GM18499 (cell line): ENCODE measurements at regions not wholly inside any gene's neighbourhood (a gene's known extent, or its start where the extent isn't known, plus 50 kb on each side); places are given as distances from the start of the nearest gene placed in this dataset.
"Not testable (repeated sequence)": the region's sequence is repeated elsewhere in the genome, so short reads cannot be mapped to it uniquely, and the experiment has no call there.

Experiments used
- ATAC-seq: cut with Tn5 transposase; IDR thresholded peaks from one replicate; pipeline ENCODE4 v1.9.1; 2021; ENCODE audit warnings: moderate number of reproducible peaks; ENCODE audit not compliant: insufficient read depth, unreplicated experiment

GRCh38 chr21:14009238-14009981, 201.3 kb downstream of the LIPI start:
- ATAC-seq = not testable (repeated sequence)

GRCh38 chr21:14008436-14008835, 202.3 kb downstream of the LIPI start:
- ATAC-seq = not testable (repeated sequence)

- not testable (repeated sequence) for ATAC-seq
Measured at GRCh38 chr21:14008006-14008405, 202.7 kb downstream of the LIPI start.

GRCh38 chr21:14006144-14006543, 204.6 kb downstream of the LIPI start:
- not testable (repeated sequence) for ATAC-seq

- ATAC-seq = not testable (repeated sequence)
Measured at GRCh38 chr21:13986996-13987958, 223.5 kb downstream of the LIPI start.

GRCh38 chr21:13985865-13986863, 224.6 kb downstream of the LIPI start:
- not testable (repeated sequence) for ATAC-seq

GRCh38 chr21:13985137-13985864, 225.5 kb downstream of the LIPI start:
- ATAC-seq = not testable (repeated sequence)

GRCh38 chr21:13984728-13985127, 226.0 kb downstream of the LIPI start:
- not testable (repeated sequence) for ATAC-seq

- not testable (repeated sequence) for ATAC-seq
Measured at GRCh38 chr21:13981176-13982087, 229.3 kb downstream of the LIPI start.

- peak; percentile 93 for ATAC-seq
Measured at GRCh38 chr21:13980115-13980662, 230.6 kb downstream of the LIPI start.

GRCh38 chr21:13979608-13980007, 231.1 kb downstream of the LIPI start:
- not testable (repeated sequence) for ATAC-seq

GRCh38 chr21:13974582-13974981, 236.2 kb downstream of the LIPI start:
- ATAC-seq = not testable (repeated sequence)

GRCh38 chr21:13969853-13970252, 240.9 kb downstream of the LIPI start:
- ATAC-seq = not testable (repeated sequence)

GRCh38 chr21:13969002-13969401, 241.8 kb downstream of the LIPI start:
- not testable (repeated sequence) for ATAC-seq

- not testable (repeated sequence) for ATAC-seq
Measured at GRCh38 chr21:13963259-13963658, 247.5 kb downstream of the LIPI start.

- no peak for ATAC-seq
Measured at GRCh38 chr21:13937236-13937635, 273.5 kb downstream of the LIPI start.

GRCh38 chr21:13936033-13936937, 274.5 kb downstream of the LIPI start:
- ATAC-seq = not testable (repeated sequence)
